ENCODE measurements at regions not wholly inside any gene's neighbourhood (a gene's known extent, or its start where the extent isn't known, plus 50 kb on each side); places are given as distances from the start of the nearest gene placed in this dataset.

DNA sequence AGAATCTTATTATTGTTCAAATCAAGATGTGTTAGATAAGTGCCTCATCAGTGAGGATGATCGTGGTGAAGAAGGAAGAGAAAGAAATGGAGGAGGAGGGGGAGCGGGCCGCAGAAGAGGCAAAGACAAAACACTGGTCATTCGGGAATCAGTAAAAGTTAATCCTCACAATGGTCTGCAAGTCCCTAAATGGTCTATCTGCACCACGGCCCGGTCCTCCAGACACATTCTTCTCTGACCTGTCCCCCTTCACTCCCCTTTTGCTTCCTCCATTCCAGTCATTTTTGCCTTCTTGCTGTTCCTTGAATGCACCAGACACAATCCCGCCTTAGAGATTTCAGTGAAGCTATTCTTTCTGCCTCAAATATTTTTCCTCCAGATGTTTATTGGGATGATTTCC lies 240.1 kb upstream of the ADGRL2 start:
- no peak for TF ChIP-seq CTCF (IDR thresholded peaks at IDR 0.05)
- no peak for TF ChIP-seq POLR2A (IDR thresholded peaks at IDR 0.05)

Data from right lobe of liver (tissue), 4 donors.